GM23338 (cell line): ENCODE measurements at regions not wholly inside any gene's neighbourhood (a gene's known extent, or its start where the extent isn't known, plus 50 kb on each side); places are given as distances from the start of the nearest gene placed in this dataset.

Source experiments
- ATAC-seq: fragments of 200-7000 bp; cut with Tn5 transposase; 3 replicates; pipeline ENCODE4 v1.9.1; 2020
- DNase-seq: peaks from one replicate; pipeline ENCODE4 v3.0.0-alpha.2; 2015; ENCODE audit warnings: low spot score
- H2AFZ ChIP-seq: fragments of 200-600 bp; sonication (generic); 2 replicates; pipeline ENCODE4 v1.8.0; 2016; ENCODE audit warnings: antibody characterized with exemption, mild to moderate bottlenecking, moderate library complexity
- H3F3A ChIP-seq: fragments of 200-600 bp; sonication (generic); replicated peaks from 2 replicates; pipeline ENCODE4 v1.8.0; 2017; ENCODE audit warnings: antibody characterized with exemption, mixed run types, low read depth
- H3K27ac ChIP-seq: fragments of 200-600 bp; sonication (generic); 2 replicates; pipeline ENCODE4 v1.6.1; 2016; ENCODE audit warnings: low read depth
- H3K27me3 ChIP-seq: fragments of 200-600 bp; sonication (generic); 2 replicates; pipeline ENCODE4 v1.8.0; 2016; ENCODE audit warnings: mild to moderate bottlenecking, mixed run types, moderate library complexity; ENCODE audit not compliant: insufficient read depth
- H3K36me3 ChIP-seq: fragments of 200-600 bp; sonication (generic); 2 replicates; pipeline ENCODE4 v1.8.0; 2016; ENCODE audit warnings: mild to moderate bottlenecking; ENCODE audit not compliant: insufficient read depth
- H3K4me1 ChIP-seq: fragments of 200-600 bp; sonication (generic); 2 replicates; pipeline ENCODE4 v1.8.0; 2016; ENCODE audit warnings: mild to moderate bottlenecking, moderate library complexity; ENCODE audit not compliant: insufficient read depth
- H3K4me2 ChIP-seq: fragments of 200-600 bp; sonication (generic); 2 replicates; pipeline ENCODE4 v1.7.1; 2017; ENCODE audit warnings: mixed run types
- H3K4me3 ChIP-seq: fragments of 200-600 bp; sonication (generic); 2 replicates; pipeline ENCODE4 v1.6.1; 2016; ENCODE audit warnings: mixed run types
- H3K79me2 ChIP-seq: fragments of 200-600 bp; sonication (generic); replicated peaks from 2 replicates; pipeline ENCODE4 v1.8.0; 2017; ENCODE audit warnings: mild to moderate bottlenecking; ENCODE audit not compliant: insufficient read depth
- H3K9me2 ChIP-seq: fragments of 200-600 bp; sonication (generic); 2 replicates; pipeline ENCODE4 v1.8.0; 2017; ENCODE audit not compliant: insufficient read depth
- H4K20me1 ChIP-seq: fragments of 200-600 bp; sonication (generic); replicated peaks from 2 replicates; pipeline ENCODE4 v1.8.0; 2017; ENCODE audit warnings: mild to moderate bottlenecking; ENCODE audit not compliant: insufficient read depth
- H3K27ac Mint-ChIP-seq: 2 replicates; pipeline ENCODE4 v1.8.0; 2020; ENCODE audit warnings: inconsistent platforms, mild to moderate bottlenecking, moderate library complexity, mixed read lengths
- H3K27me3 Mint-ChIP-seq: 3 replicates; pipeline ENCODE4 v1.8.0; 2022; ENCODE audit warnings: low read depth, mild to moderate bottlenecking, moderate library complexity, mixed read lengths, inconsistent platforms; ENCODE audit not compliant: insufficient read depth, poor library complexity
- H3K36me3 Mint-ChIP-seq: 3 replicates; pipeline ENCODE4 v1.8.0; 2021; ENCODE audit warnings: low read depth, mild to moderate bottlenecking, inconsistent platforms, moderate library complexity, mixed read lengths
- H3K4me1 Mint-ChIP-seq: 3 replicates; pipeline ENCODE4 v1.8.0; 2020; ENCODE audit warnings: mild to moderate bottlenecking, inconsistent platforms, mixed read lengths
- H3K4me3 Mint-ChIP-seq: 3 replicates; pipeline ENCODE4 v1.8.0; 2021; ENCODE audit warnings: moderate library complexity, mild to moderate bottlenecking, inconsistent platforms, mixed read lengths
- H3K9me3 Mint-ChIP-seq: 3 replicates; pipeline ENCODE4 v1.8.0; 2020; ENCODE audit warnings: moderate library complexity, mild to moderate bottlenecking, inconsistent platforms, mixed read lengths
- CREB1 ChIP-seq: fragments of 250-450 bp; sonication (Bioruptor Pico); IDR thresholded peaks from 2 replicates; pipeline ENCODE4 v1.5.0; 2020; ENCODE audit warnings: low read depth, mild to moderate bottlenecking, moderate library complexity
- CTCF ChIP-seq, 2 experiments: fragments of 200-600 bp in 1 of 2; sonication (generic) in 1 of 2; conservative IDR thresholded peaks; 2 replicates each; pipeline versions ENCODE4 v1.5.1 to v1.6.1; 2016 to 2017; ENCODE audit warnings: antibody characterized with exemption in 2 of 2, low read depth in 2 of 2, mild to moderate bottlenecking in 2 of 2, moderate library complexity in 1 of 2
- ETS1 ChIP-seq: IDR thresholded peaks from 2 replicates; pipeline ENCODE4 v1.6.1; 2016; ENCODE audit warnings: antibody characterized with exemption
- JUNB ChIP-seq: IDR thresholded peaks from one replicate; pipeline ENCODE4 v1.6.1; 2016; ENCODE audit warnings: antibody characterized with exemption; ENCODE audit not compliant: unreplicated experiment
- NANOG ChIP-seq: IDR thresholded peaks from 2 replicates; pipeline ENCODE4 v1.6.1; 2016; ENCODE audit warnings: antibody characterized with exemption, borderline replicate concordance
- ZNF114 ChIP-seq: fragments of 250-450 bp; sonication (Bioruptor Pico); IDR thresholded peaks from 2 replicates; pipeline ENCODE4 v1.5.0; 2020; ENCODE audit warnings: mild to moderate bottlenecking, moderate library complexity
- ZNF331 ChIP-seq: fragments of 250-450 bp; sonication (Bioruptor Pico); IDR thresholded peaks from 2 replicates; pipeline ENCODE4 v1.5.0; 2020; ENCODE audit warnings: low read depth, mild to moderate bottlenecking, moderate library complexity

- no peak overlapping the region for H3K4me3 ChIP-seq
- H2AFZ ChIP-seq = peak overlapping the region; percentile 85
- DNase-seq (no peak), ATAC-seq (peak; percentile 49)
- H3F3A ChIP-seq = no peaks in the 10 kb centered on the region
- H3K27ac Mint-ChIP-seq = no peak overlapping the region
- TF ChIP-seq ZNF331 = no peak
- no peak for TF ChIP-seq JUNB
- TF ChIP-seq CTCF (conservative IDR thresholded peaks at IDR 0.05; ENCODE audit: low read depth in 2 of 2) = no peak
- no peak for TF ChIP-seq CREB1 (CRISPR knock-in tag)
- H3K9me3 Mint-ChIP-seq = no peaks in the 10 kb centered on the region
- peaks cover 55% of the 10 kb centered on the region for H3K4me1 Mint-ChIP-seq
- H3K27me3 Mint-ChIP-seq = peaks cover 2% of the 10 kb centered on the region
- no peaks in the 10 kb centered on the region for H3K36me3 ChIP-seq
- H3K4me2 ChIP-seq = no peak overlapping the region
- H3K27ac ChIP-seq = peak overlapping the region; percentile 28; the same call in 1 of the 2 replicates
- no peaks in the 10 kb centered on the region for H4K20me1 ChIP-seq
- H3K79me2 ChIP-seq = no peaks in the 10 kb centered on the region
- no peak overlapping the region for H3K4me3 Mint-ChIP-seq
- no peaks in the 10 kb centered on the region for H3K36me3 Mint-ChIP-seq
- H3K27me3 ChIP-seq = no peaks in the 10 kb centered on the region
- peaks cover 31% of the 10 kb centered on the region for H3K4me1 ChIP-seq
- H3K9me2 ChIP-seq = no peaks in the 10 kb centered on the region
Observed at GRCh38 chr14:22482085-22482694, 106.8 kb downstream of the DAD1 start.

- no peaks in the 10 kb centered on the region for H3F3A ChIP-seq
- H3K4me1 ChIP-seq = peaks cover 37% of the 10 kb centered on the region
- no peaks in the 10 kb centered on the region for H4K20me1 ChIP-seq
- peak overlapping the region; percentile 28; the same call in 1 of the 2 replicates for H3K27ac ChIP-seq
- no peak for DNase-seq
- ATAC-seq = no peak
- no peaks in the 10 kb centered on the region for H3K27me3 ChIP-seq
- Mint-ChIP-seq H3K36me3 (no peaks in the 10 kb centered on the region), H3K27me3 (peaks cover 1% of the 10 kb centered on the region), H3K4me1 (peaks cover 57% of the 10 kb centered on the region), H3K4me3 (no peak overlapping the region), H3K9me3 (no peaks in the 10 kb centered on the region), H3K27ac (no peak overlapping the region)
- no peak for TF ChIP-seq ZNF114 (CRISPR knock-in tag)
- no peak for TF ChIP-seq JUNB
- TF ChIP-seq NANOG = no peak
- no peak for TF ChIP-seq ETS1
- peak overlapping the region; percentile 85 for H2AFZ ChIP-seq
- no peaks in the 10 kb centered on the region for H3K36me3 ChIP-seq
- H3K4me3 ChIP-seq = no peak overlapping the region
- H3K4me2 ChIP-seq = no peak overlapping the region
- H3K79me2 ChIP-seq = no peaks in the 10 kb centered on the region
- no peaks in the 10 kb centered on the region for H3K9me2 ChIP-seq
Observed at GRCh38 chr14:22481546-22481945, 107.5 kb downstream of the DAD1 start.
